ENCODE measurements at regions not wholly inside any gene's neighbourhood (a gene's known extent, or its start where the extent isn't known, plus 50 kb on each side); places are given as distances from the start of the nearest gene placed in this dataset.

- DNase-seq (ENCODE audit: low read depth): no peak
- no peak overlapping the region for H3K4me3 ChIP-seq (ENCODE audit: low read depth, low read length)
- TF ChIP-seq CTCF (conservative IDR thresholded peaks at IDR 0.05; ENCODE audit: low read depth, low read length): no peak
Measured at GRCh38 chr5:158283397-158283796, 424.5 kb upstream of the CLINT1 start.

- no peak for TF ChIP-seq CTCF (conservative IDR thresholded peaks at IDR 0.05; ENCODE audit: low read depth, low read length)
- DNase-seq (ENCODE audit: low read depth): no peak
- H3K4me3 ChIP-seq (ENCODE audit: low read depth, low read length): no peak overlapping the region
Measured at GRCh38 chr5:158278216-158278925, 419.4 kb upstream of the CLINT1 start.

GRCh38 chr5:158277276-158277675, 418.3 kb upstream of the CLINT1 start:
- H3K4me3 ChIP-seq (ENCODE audit: low read depth, low read length): no peak overlapping the region
- no peak for TF ChIP-seq CTCF (conservative IDR thresholded peaks at IDR 0.05; ENCODE audit: low read depth, low read length)
- DNase-seq (ENCODE audit: low read depth): no peak

GRCh38 chr5:158276692-158277091, 417.7 kb upstream of the CLINT1 start:
- no peak overlapping the region for H3K4me3 ChIP-seq (ENCODE audit: low read depth, low read length)
- DNase-seq (ENCODE audit: low read depth): no peak
- no peak for TF ChIP-seq CTCF (conservative IDR thresholded peaks at IDR 0.05; ENCODE audit: low read depth, low read length)

GRCh38 chr5:158275511-158275910, 416.6 kb upstream of the CLINT1 start:
- H3K4me3 ChIP-seq (ENCODE audit: low read depth, low read length): no peak overlapping the region
- no peak for TF ChIP-seq CTCF (conservative IDR thresholded peaks at IDR 0.05; ENCODE audit: low read depth, low read length)
- DNase-seq (ENCODE audit: low read depth): no peak

GRCh38 chr5:158273035-158273434, 414.1 kb upstream of the CLINT1 start:
- no peak for TF ChIP-seq CTCF (conservative IDR thresholded peaks at IDR 0.05; ENCODE audit: low read depth, low read length)
- no peak overlapping the region for H3K4me3 ChIP-seq (ENCODE audit: low read depth, low read length)
- no peak for DNase-seq (ENCODE audit: low read depth)

GRCh38 chr5:158272409-158272808, 413.5 kb upstream of the CLINT1 start:
- DNase-seq (ENCODE audit: low read depth): no peak
- no peak overlapping the region for H3K4me3 ChIP-seq (ENCODE audit: low read depth, low read length)
- no peak for TF ChIP-seq CTCF (conservative IDR thresholded peaks at IDR 0.05; ENCODE audit: low read depth, low read length)
